MM.1S (cell line): ENCODE measurements at regions not wholly inside any gene's neighbourhood (a gene's known extent, or its start where the extent isn't known, plus 50 kb on each side); places are given as distances from the start of the nearest gene placed in this dataset.

Source experiments
- EZH2 ChIP-seq: fragments of 300-600 bp; sonication (generic); optimal IDR thresholded peaks from 2 replicates; pipeline ENCODE3; 2017; ENCODE audit warnings: low read depth, mild to moderate bottlenecking, antibody characterized with exemption, low read length, mixed read lengths
- TF ChIP-seq, protein P1 (sequence below): fragments of 300-600 bp; sonication (generic); IDR thresholded peaks from 2 replicates; pipeline ENCODE4 v1.5.1; 2016; ENCODE audit warnings: antibody characterized with exemption, low read length, mixed read lengths

DNA sequence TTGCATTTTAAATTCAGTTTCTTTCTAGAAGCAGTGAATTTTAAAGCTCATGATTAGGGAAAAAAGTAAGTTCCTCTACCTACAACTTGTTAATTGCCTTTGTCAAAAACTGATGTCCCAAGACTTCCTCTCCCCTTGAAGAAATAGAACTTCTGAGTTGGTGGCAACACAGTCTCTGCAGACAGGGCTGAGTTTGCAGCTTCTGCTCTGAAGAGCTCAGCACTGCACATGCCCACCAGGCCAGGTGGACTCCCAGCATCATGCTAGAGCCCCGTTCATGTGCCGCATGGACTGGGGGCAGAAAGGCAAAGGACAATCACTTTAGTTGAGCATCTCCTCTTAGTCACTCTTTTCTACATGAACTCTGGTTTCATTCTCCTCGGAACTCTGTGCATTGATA lies 620.1 kb downstream of the VRK1 start:
- TF ChIP-seq, protein P1, sequence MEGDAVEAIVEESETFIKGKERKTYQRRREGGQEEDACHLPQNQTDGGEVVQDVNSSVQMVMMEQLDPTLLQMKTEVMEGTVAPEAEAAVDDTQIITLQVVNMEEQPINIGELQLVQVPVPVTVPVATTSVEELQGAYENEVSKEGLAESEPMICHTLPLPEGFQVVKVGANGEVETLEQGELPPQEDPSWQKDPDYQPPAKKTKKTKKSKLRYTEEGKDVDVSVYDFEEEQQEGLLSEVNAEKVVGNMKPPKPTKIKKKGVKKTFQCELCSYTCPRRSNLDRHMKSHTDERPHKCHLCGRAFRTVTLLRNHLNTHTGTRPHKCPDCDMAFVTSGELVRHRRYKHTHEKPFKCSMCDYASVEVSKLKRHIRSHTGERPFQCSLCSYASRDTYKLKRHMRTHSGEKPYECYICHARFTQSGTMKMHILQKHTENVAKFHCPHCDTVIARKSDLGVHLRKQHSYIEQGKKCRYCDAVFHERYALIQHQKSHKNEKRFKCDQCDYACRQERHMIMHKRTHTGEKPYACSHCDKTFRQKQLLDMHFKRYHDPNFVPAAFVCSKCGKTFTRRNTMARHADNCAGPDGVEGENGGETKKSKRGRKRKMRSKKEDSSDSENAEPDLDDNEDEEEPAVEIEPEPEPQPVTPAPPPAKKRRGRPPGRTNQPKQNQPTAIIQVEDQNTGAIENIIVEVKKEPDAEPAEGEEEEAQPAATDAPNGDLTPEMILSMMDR = no peak
- TF ChIP-seq EZH2 = no peak
